GM18508 (cell line): ENCODE measurements at regions not wholly inside any gene's neighbourhood (a gene's known extent, or its start where the extent isn't known, plus 50 kb on each side); places are given as distances from the start of the nearest gene placed in this dataset.

Source experiments
- ATAC-seq: cut with Tn5 transposase; IDR thresholded peaks from one replicate; pipeline ENCODE4 v1.9.1; 2021; ENCODE audit warnings: moderate number of reproducible peaks; ENCODE audit not compliant: insufficient read depth, unreplicated experiment

DNA sequence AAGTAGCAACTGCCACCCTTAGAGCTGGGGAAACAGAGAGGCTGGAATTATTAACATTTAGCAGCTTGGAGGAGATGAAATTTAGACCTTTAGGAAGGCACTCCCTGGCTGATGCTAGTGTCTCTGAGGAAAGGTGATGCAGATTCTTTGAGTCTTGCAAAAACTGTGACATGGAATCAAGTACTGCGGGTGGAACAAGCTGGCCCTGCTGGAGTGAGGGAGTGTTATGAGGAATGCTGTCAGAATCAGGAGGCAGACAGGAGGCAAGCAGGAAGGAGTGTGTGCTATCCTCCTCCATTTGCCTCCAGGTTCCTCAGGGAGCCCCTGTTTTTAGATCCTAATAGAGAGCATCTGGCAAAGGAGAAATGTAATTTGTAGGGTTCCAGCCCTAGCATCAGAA is 391.7 kb upstream of the PITX2 start:
- ATAC-seq = no peak

DNA sequence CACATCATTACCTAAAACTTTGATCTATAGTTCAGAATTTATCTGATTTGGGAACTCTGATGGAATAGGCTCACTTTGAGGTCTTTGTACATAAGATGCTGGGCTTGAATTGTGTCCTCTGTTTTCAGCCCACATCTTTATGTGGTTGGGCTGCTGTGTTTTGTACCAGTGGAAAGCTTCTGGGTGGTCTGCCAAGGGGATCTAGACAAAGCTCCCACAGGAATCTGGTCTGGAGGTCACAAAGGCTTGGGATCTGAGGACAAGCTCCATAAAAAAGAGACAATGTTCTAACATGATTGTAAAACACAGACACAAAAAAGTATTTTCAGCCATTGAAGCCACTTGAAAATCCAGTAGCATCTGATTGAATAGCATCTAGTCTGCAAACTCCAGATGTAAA is 393.5 kb upstream of the PITX2 start:
- no peak for ATAC-seq

- ATAC-seq = no peak
These were observed 395.3 kb upstream of the PITX2 start for GRCh38 chr4:111018216-111018615.

DNA sequence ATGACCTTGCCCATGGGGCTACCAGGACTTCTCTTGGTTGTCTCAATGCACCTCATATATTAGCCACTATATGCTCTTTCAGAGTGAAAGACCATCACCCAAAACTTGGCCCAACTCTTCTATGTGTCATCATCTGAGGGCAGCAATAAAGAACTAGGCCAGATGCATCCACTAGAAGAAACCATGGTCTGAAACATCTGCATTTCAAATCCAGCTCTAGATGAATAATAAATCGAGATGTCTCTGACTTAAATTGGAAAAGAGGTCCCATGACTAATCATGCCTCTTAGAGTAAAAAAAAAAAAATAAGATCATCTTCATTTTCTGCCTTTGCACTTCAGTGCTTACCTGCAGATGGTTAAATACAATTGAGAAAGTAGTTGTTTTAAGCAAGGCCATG is 397.6 kb upstream of the PITX2 start:
- no peak for ATAC-seq

DNA sequence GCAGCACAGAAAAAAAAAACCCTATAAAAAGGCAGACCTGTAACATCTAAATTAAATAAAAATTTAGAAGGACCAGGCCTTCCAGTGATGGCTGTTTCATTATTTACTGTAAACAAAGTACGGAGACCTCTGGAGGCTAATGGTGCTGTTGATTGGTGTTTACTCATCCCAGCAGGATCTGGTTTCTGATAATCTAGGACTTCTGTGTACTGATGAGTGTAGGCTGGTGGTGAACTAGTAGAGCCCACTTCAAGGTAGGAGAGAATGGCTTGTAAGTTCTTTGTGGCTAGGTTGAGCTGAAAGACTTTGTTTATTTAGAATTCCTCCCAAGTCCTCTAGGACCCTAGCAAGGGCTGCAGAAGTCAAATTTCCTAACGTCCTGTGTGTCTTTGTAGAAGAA is 398.1 kb upstream of the PITX2 start:
- no peak for ATAC-seq

DNA sequence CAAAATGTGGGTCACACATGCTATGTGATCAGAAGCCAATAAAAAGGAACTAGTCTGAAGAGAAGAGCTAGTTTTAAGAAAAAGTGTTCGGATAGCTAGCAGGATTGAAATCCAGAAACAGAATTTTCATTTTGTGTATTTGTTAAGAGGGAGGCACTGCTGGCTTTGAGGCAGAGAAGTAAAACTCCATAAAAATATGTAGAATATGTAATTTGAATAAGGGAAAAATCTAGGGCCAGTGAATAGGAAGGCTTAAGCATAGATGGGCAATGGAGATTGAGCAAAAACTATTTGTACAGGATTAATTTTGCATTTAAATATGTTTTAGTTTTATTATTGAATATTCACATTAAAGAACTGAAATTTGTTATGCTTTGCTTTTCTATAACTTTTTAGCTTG is 399.9 kb upstream of the PITX2 start:
- ATAC-seq = no peak

- ATAC-seq = no peak
These were observed 404.6 kb upstream of the PITX2 start for GRCh38 chr4:111027526-111027925.

- no peak for ATAC-seq
These were observed 405.9 kb upstream of the PITX2 start for GRCh38 chr4:111028795-111029194.

DNA sequence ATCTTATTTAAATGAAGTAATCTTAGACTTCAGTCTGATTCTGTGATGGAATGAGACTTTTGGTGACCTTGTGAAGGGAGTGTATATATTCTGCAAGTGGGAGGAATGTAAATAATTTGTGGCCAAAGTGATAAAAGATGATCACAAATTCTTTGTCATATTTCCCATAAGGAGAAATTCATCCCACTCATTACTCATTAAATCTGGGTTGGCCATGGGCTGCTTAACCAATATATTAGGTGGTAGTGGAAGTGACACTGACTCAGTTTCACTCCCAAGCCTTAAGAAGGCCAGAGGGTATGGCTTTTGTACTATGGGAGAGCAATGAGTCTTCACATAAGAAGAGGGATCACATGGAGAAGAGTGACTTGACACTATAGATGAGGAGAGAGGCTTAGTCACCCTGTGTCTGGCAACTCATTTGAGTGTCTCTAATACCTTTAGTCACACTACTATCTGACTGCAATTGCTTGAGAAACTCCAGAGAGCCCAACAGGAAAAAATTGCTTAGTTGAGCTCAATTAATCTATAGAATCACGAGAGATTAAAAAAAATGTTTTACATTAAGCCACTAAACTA is 408.2 kb upstream of the PITX2 start:
- no peak for ATAC-seq

GRCh38 chr4:111031596-111031995 is 408.7 kb upstream of the PITX2 start:
- no peak for ATAC-seq

DNA sequence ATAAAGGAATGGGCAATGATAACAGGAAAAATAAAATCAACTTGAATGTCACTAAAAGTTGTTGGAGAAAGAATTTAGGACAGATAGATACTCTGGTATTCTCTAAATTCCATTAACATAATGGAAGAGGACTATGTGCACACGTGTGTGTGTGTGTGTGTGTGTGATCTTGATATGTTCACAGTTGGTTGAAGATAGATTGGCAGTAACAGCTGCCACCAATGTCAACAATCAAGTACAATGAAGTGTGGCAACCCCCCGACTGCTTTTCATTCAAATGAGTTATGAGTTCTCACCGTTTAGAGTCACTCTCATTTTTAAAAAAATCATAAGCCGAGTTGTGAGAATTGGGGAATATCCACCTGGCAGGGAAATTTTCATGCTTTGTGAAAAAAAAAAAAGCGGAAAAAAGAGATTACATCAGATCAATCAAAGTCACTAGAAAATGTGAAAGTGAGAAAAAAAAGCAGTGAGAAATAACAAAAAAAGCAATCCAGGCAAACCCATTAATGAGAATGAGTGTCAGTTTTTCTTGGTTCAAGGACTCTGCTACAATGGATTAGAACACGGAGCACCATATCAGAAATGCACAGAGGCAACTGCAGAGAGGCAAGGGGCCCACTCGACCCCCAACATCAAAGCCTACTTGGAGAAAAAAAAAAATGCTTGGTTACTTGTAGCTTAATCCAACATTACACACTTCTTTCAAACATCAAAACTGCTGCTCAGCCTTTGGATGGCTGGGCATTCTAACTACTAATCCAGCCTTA is 414.9 kb upstream of the PITX2 start:
- ATAC-seq = no peak

- no peak for ATAC-seq
These were observed 418.0 kb upstream of the PITX2 start for GRCh38 chr4:111040904-111041303.

DNA sequence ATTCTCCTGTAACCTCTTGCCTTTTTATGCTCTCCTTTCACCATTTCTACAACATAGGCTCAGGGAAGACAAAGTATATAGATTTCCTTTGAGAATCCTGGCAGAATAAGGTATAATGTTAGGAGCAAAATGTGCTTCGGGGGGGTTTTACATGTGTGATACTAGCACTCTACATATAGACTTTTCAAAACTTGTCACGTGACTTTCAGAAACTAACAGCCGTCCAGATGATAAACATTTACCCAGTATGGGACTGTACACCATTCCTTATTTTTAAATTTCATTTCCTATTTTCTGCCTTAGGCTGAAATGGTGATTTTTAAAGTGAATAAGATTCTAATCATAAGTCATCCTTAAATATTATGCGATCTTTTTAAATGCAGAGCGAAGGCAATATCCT is 420.4 kb upstream of the PITX2 start:
- ATAC-seq = no peak

- ATAC-seq = no peak
These were observed 423.1 kb upstream of the PITX2 start for GRCh38 chr4:111045992-111046391.

DNA sequence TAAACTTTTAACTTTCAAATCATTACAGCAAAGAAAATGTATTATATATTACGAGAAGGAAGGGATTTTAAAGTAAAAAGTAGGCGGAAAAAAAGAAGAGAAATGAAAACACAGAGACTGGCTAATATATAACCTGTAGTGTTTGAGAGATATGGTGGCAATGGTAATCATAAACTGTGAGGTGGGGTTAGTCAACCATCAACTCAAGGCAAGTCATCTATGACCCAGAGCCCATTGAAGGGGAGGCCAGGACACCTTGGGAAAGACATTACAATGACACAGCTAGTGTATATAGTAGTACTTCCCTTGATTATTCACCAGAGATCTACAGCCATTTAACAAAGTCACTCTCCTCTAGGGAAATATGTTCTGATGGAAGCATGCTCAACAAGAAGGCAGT is 423.9 kb upstream of the PITX2 start:
- peak; percentile 96 for ATAC-seq

DNA sequence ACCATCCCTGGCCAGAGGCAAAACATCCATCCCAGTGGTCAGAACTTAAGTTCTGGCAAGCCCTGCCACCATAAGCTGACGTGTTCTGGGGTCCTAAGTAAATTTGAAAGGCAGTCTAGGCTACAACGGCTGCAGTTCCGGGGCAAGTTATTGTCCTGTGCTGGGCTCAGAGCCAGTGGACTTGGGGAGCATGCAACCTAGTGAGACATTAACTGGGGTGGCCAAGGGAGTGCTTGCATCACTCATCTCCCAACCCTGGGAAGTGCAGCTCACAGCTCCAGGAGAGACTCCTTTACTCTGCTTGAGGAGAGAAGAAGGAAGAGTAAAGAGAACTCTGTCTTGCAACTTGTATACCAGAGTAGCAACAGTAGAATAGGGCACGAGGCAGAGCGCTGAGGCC is 425.4 kb upstream of the PITX2 start:
- ATAC-seq = no peak

GRCh38 chr4:111064342-111064993 is 441.6 kb upstream of the PITX2 start:
- ATAC-seq = no peak

DNA sequence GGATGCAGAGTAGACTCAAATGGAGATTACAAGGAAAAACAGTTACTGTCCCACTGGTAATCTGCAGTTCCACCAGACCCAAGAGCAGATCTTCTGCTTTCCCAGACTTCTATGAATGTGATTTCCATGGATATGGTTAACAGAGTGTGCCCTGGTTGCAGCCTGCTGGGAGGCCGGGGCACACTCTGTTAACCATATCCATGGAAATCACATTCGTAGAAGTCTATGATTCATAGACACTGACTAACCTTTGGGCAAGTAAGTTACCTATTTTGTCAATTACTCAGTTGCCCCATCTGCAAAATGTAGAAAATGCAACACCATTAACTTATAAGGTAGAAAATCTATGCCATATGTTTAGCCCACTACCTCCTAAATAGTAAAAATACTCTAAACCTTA is 443.1 kb upstream of the PITX2 start:
- no peak for ATAC-seq

GRCh38 chr4:111066447-111066846 is 443.6 kb upstream of the PITX2 start:
- no peak for ATAC-seq

GRCh38 chr4:111066887-111067286 is 444.0 kb upstream of the PITX2 start:
- no peak for ATAC-seq

- ATAC-seq = no peak
These were observed 446.0 kb upstream of the PITX2 start for GRCh38 chr4:111068883-111069282.

- ATAC-seq = no peak
These were observed 447.5 kb upstream of the PITX2 start for GRCh38 chr4:111070390-111070789.
